Spleen (tissue), 11 donors: ENCODE measurements at regions not wholly inside any gene's neighbourhood (a gene's known extent, or its start where the extent isn't known, plus 50 kb on each side); places are given as distances from the start of the nearest gene placed in this dataset.
A peak's percentile ranks its signal among the peaks of the same experiment; 100 is the strongest.

Experiments used
- DNase-seq: peaks from one replicate; pipeline ENCODE4 v3.0.0-alpha.2; 2020
- H3K27ac ChIP-seq, 8 donors: fragments of 200-600 bp; sonication (generic) in 7 of 8; 1 replicate in 4 of 8; 2 replicates in 4 of 8; pipeline versions ENCODE4 v1.5.0 to v1.8.0; 2016 to 2021; ENCODE audit warnings: inconsistent platforms in 4 of 8, mild to moderate bottlenecking in 4 of 8, moderate library complexity in 1 of 8
- H3K27me3 ChIP-seq, 7 donors: fragments of 200-600 bp; sonication (generic) in 6 of 7; replicated peaks in 1 of 7; 1 replicate in 4 of 7; 2 replicates in 3 of 7; pipeline versions ENCODE4 v1.5.0 to v1.8.0; 2016 to 2021; ENCODE audit warnings: inconsistent platforms in 3 of 7, mild to moderate bottlenecking in 1 of 7
- H3K36me3 ChIP-seq, 6 donors: fragments of 200-600 bp; sonication (generic) in 5 of 6; 1 replicate in 4 of 6; 2 replicates in 2 of 6; pipeline versions ENCODE4 v1.5.0 to v1.8.0; 2016 to 2021; ENCODE audit warnings: inconsistent platforms in 2 of 6
- H3K4me1 ChIP-seq, 6 donors: fragments of 200-600 bp; sonication (generic) in 5 of 6; 1 replicate in 3 of 6; 2 replicates in 3 of 6; pipeline versions ENCODE4 v1.5.0 to v1.8.0; 2016 to 2021; ENCODE audit warnings: inconsistent platforms in 3 of 6
- H3K4me3 ChIP-seq, 8 donors: fragments of 200-600 bp; sonication (generic) in 7 of 8; 1 replicate in 4 of 8; 2 replicates in 4 of 8; pipeline versions ENCODE4 v1.5.0 to v1.8.0; 2016 to 2021; ENCODE audit warnings: inconsistent platforms in 4 of 8, mild to moderate bottlenecking in 4 of 8, moderate library complexity in 2 of 8
- H3K9me3 ChIP-seq, 8 donors: fragments of 200-600 bp; sonication (generic) in 7 of 8; 1 replicate in 4 of 8; 2 replicates in 4 of 8; pipeline versions ENCODE4 v1.5.0 to v1.8.0; 2016 to 2021; ENCODE audit warnings: inconsistent platforms in 4 of 8
- CTCF ChIP-seq, 11 experiments: fragments of 200-600 bp in 7 of 11; fragments of 450-650 bp in 4 of 11; sonication (generic) in 4 of 11; IDR thresholded peaks in 8 of 11; conservative IDR thresholded peaks in 3 of 11; 1 replicate in 7 of 11; 2 replicates in 4 of 11; pipeline versions ENCODE4 v1.4.0 to v1.8.0; 2016 to 2021; ENCODE audit warnings: antibody characterized with exemption in 11 of 11, inconsistent platforms in 4 of 11, mild to moderate bottlenecking in 1 of 11
- POLR2A ChIP-seq, 3 donors: fragments of 450-650 bp; IDR thresholded peaks; one replicate each; pipeline ENCODE4 v1.5.1; 2017; ENCODE audit warnings: antibody characterized with exemption in 3 of 3, mild to moderate bottlenecking in 1 of 3
- POLR2AphosphoS5 ChIP-seq, 3 donors: sonication (generic); formaldehyde crosslinking; IDR thresholded peaks; one replicate each; pipeline ENCODE4 v1.5.1; 2017; ENCODE audit warnings: antibody characterized with exemption in 3 of 3
- WGBS, 5 donors: extraction: QIAGEN DNeasy Blood & Tissue Kit in 3 of 5; methylation state at CpG; one replicate each; pipeline versions ENCODE4 v1.1.5 to v1.1.7; 2013 to 2018; 5-methylcytosine and 5-hydroxymethylcytosine counted together
- intact Hi-C: fragments of 100-400 bp; cut with DNase I; formaldehyde crosslinking; loops from one replicate; pipeline ENCODE4 v1.15.0; 2023; ENCODE audit warnings: low total_unique reads
- donor health status: healthy with polysubstance abuse.
- donor health status: DM: no; HTN: no; CAD: no; lungs with moderate emphysema.
- donor health status: DM: no; HTN: no; CAD: no.
- donor health status: Bipolar disorder and iron deficiency.
- donor health status: healthy.
- donor health status: DM: no; HTN: no; CAD: no.
- donor health status: DM: yes; HTN: yes; CAD: no.

GRCh38 chr6:139679516-139680179 is 305.2 kb upstream of the CITED2 start:
- WGBS, 5 donors, result 65 to 88% (median 78%) methylated on average over 3 of the region's 3 CpGs
- no peak for DNase-seq
- no peak overlapping the region for H3K4me3 ChIP-seq
- intact Hi-C loops, result no loop called here
- peaks cover 0 to 10% (median 3%) of the 10 kb centered on the region in 6 donors for H3K4me1 ChIP-seq
- H3K9me3 ChIP-seq, result no peaks in the 10 kb centered on the region
- peak overlapping the region in 2 of 8 donors; percentile 1 to 16 for H3K27ac ChIP-seq
- TF ChIP-seq POLR2A (IDR thresholded peaks at IDR 0.05), result no peak
- no peak for TF ChIP-seq POLR2AphosphoS5 (IDR thresholded peaks at IDR 0.05)
- TF ChIP-seq CTCF (IDR thresholded peaks at IDR 0.05 in 8 of 11, conservative IDR thresholded peaks at IDR 0.05 in 3 of 11), result no peak
- H3K27me3 ChIP-seq, result no peaks in the 10 kb centered on the region
- H3K36me3 ChIP-seq, result no peaks in the 10 kb centered on the region

GRCh38 chr6:139676718-139677117 is 302.3 kb upstream of the CITED2 start:
- Histone ChIP-seq H3K9me3 (no peaks in the 10 kb centered on the region), H3K4me1 (peaks cover 0 to 10% (median 3%) of the 10 kb centered on the region in 6 donors), H3K27me3 (no peaks in the 10 kb centered on the region), H3K36me3 (no peaks in the 10 kb centered on the region), H3K27ac (no peak overlapping the region), H3K4me3 (no peak overlapping the region)
- DNase-seq, result no peak
- TF ChIP-seq CTCF (IDR thresholded peaks at IDR 0.05 in 8 of 11, conservative IDR thresholded peaks at IDR 0.05 in 3 of 11) (no peak), POLR2A (IDR thresholded peaks at IDR 0.05) (no peak), POLR2AphosphoS5 (IDR thresholded peaks at IDR 0.05) (no peak)
- intact Hi-C loops, result no loop called here

- Histone ChIP-seq H3K27me3 (no peaks in the 10 kb centered on the region), H3K9me3 (peaks cover 0 to 41% (median 31%) of the 10 kb centered on the region in 8 donors), H3K4me1 (no peaks in the 10 kb centered on the region), H3K27ac (no peak overlapping the region), H3K4me3 (no peak overlapping the region), H3K36me3 (no peaks in the 10 kb centered on the region)
- TF ChIP-seq POLR2A (IDR thresholded peaks at IDR 0.05) (no peak), CTCF (IDR thresholded peaks at IDR 0.05 in 8 of 11, conservative IDR thresholded peaks at IDR 0.05 in 3 of 11) (no peak), POLR2AphosphoS5 (IDR thresholded peaks at IDR 0.05) (no peak)
- intact Hi-C loops, result no loop called here
- DNase-seq, result no peak
These were observed 291.8 kb upstream of the CITED2 start for GRCh38 chr6:139666284-139666683.

GRCh38 chr6:139663996-139664395 is 289.5 kb upstream of the CITED2 start:
- DNase-seq, result no peak
- intact Hi-C loops, result no loop called here
- 93 to 100% (median 96%) methylated on average over 1 of the region's 1 CpG for WGBS, 5 donors

More at GRCh38 chr6:139663996-139664395, 289.5 kb upstream of the CITED2 start:
- Histone ChIP-seq H3K4me1 (no peaks in the 10 kb centered on the region), H3K9me3 (peaks cover 0 to 41% (median 31%) of the 10 kb centered on the region in 8 donors), H3K27ac (no peak overlapping the region), H3K36me3 (no peaks in the 10 kb centered on the region), H3K4me3 (no peak overlapping the region), H3K27me3 (no peaks in the 10 kb centered on the region)
- TF ChIP-seq CTCF (IDR thresholded peaks at IDR 0.05 in 8 of 11, conservative IDR thresholded peaks at IDR 0.05 in 3 of 11) (no peak), POLR2AphosphoS5 (IDR thresholded peaks at IDR 0.05) (no peak), POLR2A (IDR thresholded peaks at IDR 0.05) (no peak)
